IMR-90 (cell line): ENCODE measurements at regions not wholly inside any gene's neighbourhood (a gene's known extent, or its start where the extent isn't known, plus 50 kb on each side); places are given as distances from the start of the nearest gene placed in this dataset.

Experiments
- ATAC-seq: fragments of 200-7000 bp; cut with Tn5 transposase; 2 replicates; pipeline ENCODE4 v1.9.1; 2020; ENCODE audit warnings: low read depth, mild to moderate bottlenecking, moderate library complexity
- BruUV-seq: library from RNA; stranded (reverse); fragments of 400-500 nt; replicated peaks from 2 replicates; lab custom pipeline; 2021; lab: Mats Ljungman, UMichigan
- CTCF ChIA-PET: fragments of 300-600 bp; formaldehyde crosslinking; extraction: SDS; loops from one replicate; lab custom pipeline; 2021; ENCODE audit warnings: antibody characterized with exemption; lab: Yijun Ruan, JAX
- POLR2A ChIA-PET: fragments of 300-600 bp; sonication (Branson Sonifier 250); formaldehyde crosslinking; loops from one replicate; lab custom pipeline; 2022; ENCODE audit warnings: antibody characterized with exemption; ENCODE audit not compliant: unreplicated experiment; lab: Charles Lee
- DNase-seq: peaks from one replicate; pipeline ENCODE4 v3.0.0; 2013
- H2AFZ ChIP-seq: replicated peaks from 2 replicates; pipeline ENCODE3; 2013; ENCODE audit warnings: low read length, mild to moderate bottlenecking; ENCODE audit not compliant: poor library complexity
- H2AK5ac ChIP-seq: 2 replicates; pipeline ENCODE4 v1.6.1; 2013; ENCODE audit warnings: low read depth, low read length, inconsistent platforms
- H2AK9ac ChIP-seq: replicated peaks from 2 replicates; pipeline ENCODE3; 2013; ENCODE audit warnings: mild to moderate bottlenecking, low read depth, low read length, moderate library complexity; ENCODE audit not compliant: poor library complexity
- H2BK120ac ChIP-seq: 2 replicates; pipeline ENCODE4 v1.6.1; 2013; ENCODE audit warnings: low read depth, low read length, inconsistent platforms
- H2BK15ac ChIP-seq: 3 replicates; pipeline ENCODE4 v1.6.1; 2013; ENCODE audit warnings: low read depth, low read length, inconsistent platforms
- H2BK20ac ChIP-seq: 2 replicates; pipeline ENCODE4 v1.6.1; 2013; ENCODE audit warnings: low read depth, mild to moderate bottlenecking, inconsistent platforms, low read length, moderate library complexity
- H2BK5ac ChIP-seq: 2 replicates; pipeline ENCODE4 v1.6.1; 2013; ENCODE audit warnings: mild to moderate bottlenecking, low read depth, low read length, inconsistent platforms; ENCODE audit not compliant: poor library complexity, severe bottlenecking
- H3K14ac ChIP-seq: replicated peaks from 2 replicates; pipeline ENCODE4 v1.6.1; 2013; ENCODE audit warnings: low read depth, low read length, inconsistent platforms
- H3K18ac ChIP-seq: 2 replicates; pipeline ENCODE4 v1.6.1; 2013; ENCODE audit warnings: low read depth, low read length, control low read depth
- H3K23ac ChIP-seq: 2 replicates; pipeline ENCODE4 v1.6.1; 2013; ENCODE audit warnings: low read depth, low read length, inconsistent platforms
- H3K27ac ChIP-seq: 2 replicates; pipeline ENCODE4 v1.5.1; 2013; ENCODE audit warnings: mild to moderate bottlenecking, control low read depth, low read length; ENCODE audit not compliant: insufficient read depth
- H3K27me3 ChIP-seq: 2 replicates; pipeline ENCODE4 v1.6.1; 2013; ENCODE audit warnings: low read length; ENCODE audit not compliant: control insufficient read depth, insufficient read depth
- H3K36me3 ChIP-seq: 2 replicates; pipeline ENCODE4 v1.6.1; 2013; ENCODE audit warnings: low read length, mixed read lengths; ENCODE audit not compliant: control insufficient read depth, insufficient read depth
- H3K4ac ChIP-seq: 2 replicates; pipeline ENCODE4 v1.6.1; 2013; ENCODE audit warnings: low read depth, low read length, inconsistent platforms
- H3K4me1 ChIP-seq: 2 replicates; pipeline ENCODE4 v1.6.1; 2013; ENCODE audit warnings: low read length, mixed read lengths; ENCODE audit not compliant: control insufficient read depth, insufficient read depth
- H3K4me2 ChIP-seq: 2 replicates; pipeline ENCODE4 v1.6.1; 2013; ENCODE audit warnings: low read depth, mild to moderate bottlenecking, control low read depth, low read length, moderate library complexity
- H3K4me3 ChIP-seq: 2 replicates; pipeline ENCODE4 v1.5.1; 2013; ENCODE audit warnings: low read depth, mild to moderate bottlenecking, control low read depth, low read length, moderate library complexity; ENCODE audit not compliant: insufficient read depth
- H3K56ac ChIP-seq: 2 replicates; pipeline ENCODE4 v1.6.1; 2013; ENCODE audit warnings: low read length, inconsistent platforms; ENCODE audit not compliant: insufficient read depth; ENCODE audit errors: extremely low read depth
- H3K79me1 ChIP-seq, 2 experiments: 2 replicates each; pipeline ENCODE4 v1.6.1; 2013; ENCODE audit warnings: low read length in 2 of 2, inconsistent platforms in 1 of 2, low read depth in 1 of 2
- H3K9ac ChIP-seq: 2 replicates; pipeline ENCODE4 v1.6.1; 2013; ENCODE audit warnings: low read depth, low read length, control low read depth
- H3K9me1 ChIP-seq: 2 replicates; pipeline ENCODE4 v1.6.1; 2013; ENCODE audit warnings: low read length, inconsistent platforms; ENCODE audit not compliant: insufficient read depth
- H3K9me3 ChIP-seq: 2 replicates; pipeline ENCODE4 v1.6.1; 2013; ENCODE audit warnings: low read length; ENCODE audit not compliant: control insufficient read depth, insufficient read depth
- H4K20me1 ChIP-seq: 2 replicates; pipeline ENCODE4 v1.6.1; 2013; ENCODE audit warnings: low read length, inconsistent platforms; ENCODE audit not compliant: insufficient read depth
- H4K5ac ChIP-seq: 2 replicates; pipeline ENCODE4 v1.6.1; 2013; ENCODE audit warnings: mild to moderate bottlenecking, low read depth, low read length, control low read depth
- H4K8ac ChIP-seq, 2 experiments: 2 replicates each; pipeline ENCODE4 v1.6.1; 2013; ENCODE audit warnings: low read depth in 2 of 2, low read length in 2 of 2, control low read depth in 1 of 2, inconsistent platforms in 1 of 2
- H4K91ac ChIP-seq: 2 replicates; pipeline ENCODE4 v1.6.1; 2013; ENCODE audit warnings: low read depth, low read length, inconsistent platforms; ENCODE audit not compliant: insufficient read depth
- BHLHE40 ChIP-seq: fragments of 150-350 bp; IDR thresholded peaks from 2 replicates; pipeline ENCODE4 v1.6.1; 2016; ENCODE audit warnings: mild to moderate bottlenecking, low read depth, low read length
- CEBPB ChIP-seq: IDR thresholded peaks from 2 replicates; pipeline ENCODE4 v1.6.1; 2012; ENCODE audit warnings: low read depth, low read length, improper control_type of control experiment
- CHD1 ChIP-seq: IDR thresholded peaks from 2 replicates; pipeline ENCODE4 v1.6.1; 2012; ENCODE audit warnings: low read depth, low read length, improper control_type of control experiment
- CTCF ChIP-seq: conservative IDR thresholded peaks from 2 replicates; pipeline ENCODE4 v1.5.1; 2012; ENCODE audit warnings: mild to moderate bottlenecking, low read depth, low read length, improper control_type of control experiment
- ELK1 ChIP-seq: fragments of 150-350 bp; IDR thresholded peaks from 2 replicates; pipeline ENCODE4 v1.6.1; 2016; ENCODE audit warnings: low read depth, mild to moderate bottlenecking, low read length, moderate library complexity, borderline replicate concordance
- FOS ChIP-seq: fragments of 150-350 bp; IDR thresholded peaks from 2 replicates; pipeline ENCODE4 v1.6.1; 2016; ENCODE audit warnings: low read depth, low read length
- MAFK ChIP-seq: IDR thresholded peaks from 2 replicates; pipeline ENCODE4 v1.6.1; 2012; ENCODE audit warnings: low read depth, low read length, improper control_type of control experiment
- MAZ ChIP-seq: IDR thresholded peaks from 2 replicates; pipeline ENCODE4 v1.6.1; 2012; ENCODE audit warnings: low read depth, mild to moderate bottlenecking, low read length, improper control_type of control experiment, moderate library complexity, borderline replicate concordance
- MXI1 ChIP-seq: IDR thresholded peaks from 2 replicates; pipeline ENCODE4 v1.6.1; 2012; ENCODE audit warnings: low read depth, mild to moderate bottlenecking, low read length, moderate library complexity, borderline replicate concordance
- NFE2L2 ChIP-seq: fragments of 150-350 bp; IDR thresholded peaks from 2 replicates; pipeline ENCODE4 v1.6.1; 2016; ENCODE audit warnings: low read depth, mild to moderate bottlenecking, low read length
- POLR2A ChIP-seq: IDR thresholded peaks from 2 replicates; pipeline ENCODE4 v1.6.1; 2012; ENCODE audit warnings: mild to moderate bottlenecking, low read depth, low read length
- RAD21 ChIP-seq: IDR thresholded peaks from 2 replicates; pipeline ENCODE4 v1.6.1; 2012; ENCODE audit warnings: low read length, improper control_type of control experiment
- RCOR1 ChIP-seq: IDR thresholded peaks from 2 replicates; pipeline ENCODE4 v1.6.1; 2012; ENCODE audit warnings: mild to moderate bottlenecking, low read length, improper control_type of control experiment; ENCODE audit not compliant: insufficient replicate concordance
- RFX5 ChIP-seq: IDR thresholded peaks from 2 replicates; pipeline ENCODE4 v1.8.0; 2012; ENCODE audit warnings: low read depth, mild to moderate bottlenecking, low read length, moderate library complexity
- SMC3 ChIP-seq: fragments of 150-350 bp; IDR thresholded peaks from 2 replicates; pipeline ENCODE4 v1.6.1; 2016; ENCODE audit warnings: low read depth, mild to moderate bottlenecking, antibody characterized with exemption, low read length, moderate library complexity
- USF2 ChIP-seq: fragments of 150-350 bp; IDR thresholded peaks from 2 replicates; pipeline ENCODE4 v1.6.1; 2017; ENCODE audit warnings: mild to moderate bottlenecking, antibody characterized with exemption, low read length, low read depth
- WGBS, 2 experiments: methylation state at CpG; one replicate each; pipeline versions ENCODE4 v1.1.5 to v1.1.7; 2013; ENCODE audit warnings: missing lambda C conversion rate in 2 of 2; ENCODE audit not compliant: insufficient read length in 1 of 2; ENCODE audit errors: extremely low coverage in 2 of 2; 5-methylcytosine and 5-hydroxymethylcytosine counted together
- dilution Hi-C: fragments of 300-500 bp; cut with HindIII; formaldehyde crosslinking; loops from one replicate; pipeline ENCODE4 v1.14.3; 2018; ENCODE audit warnings: low sequenced_read_pairs; ENCODE audit not compliant: unreplicated experiment
- in situ Hi-C: fragments of 300-500 bp; cut with MboI; formaldehyde crosslinking; loops from 3 replicates; pipeline ENCODE4 v1.14.3; 2019; ENCODE audit warnings: low sequenced_read_pairs, inconsistent platforms, mixed read lengths
- intact Hi-C: fragments of 100-400 bp; cut with micrococcal nuclease; formaldehyde crosslinking; loops from 2 replicates; pipeline ENCODE4 v1.10.0; 2022

DNA sequence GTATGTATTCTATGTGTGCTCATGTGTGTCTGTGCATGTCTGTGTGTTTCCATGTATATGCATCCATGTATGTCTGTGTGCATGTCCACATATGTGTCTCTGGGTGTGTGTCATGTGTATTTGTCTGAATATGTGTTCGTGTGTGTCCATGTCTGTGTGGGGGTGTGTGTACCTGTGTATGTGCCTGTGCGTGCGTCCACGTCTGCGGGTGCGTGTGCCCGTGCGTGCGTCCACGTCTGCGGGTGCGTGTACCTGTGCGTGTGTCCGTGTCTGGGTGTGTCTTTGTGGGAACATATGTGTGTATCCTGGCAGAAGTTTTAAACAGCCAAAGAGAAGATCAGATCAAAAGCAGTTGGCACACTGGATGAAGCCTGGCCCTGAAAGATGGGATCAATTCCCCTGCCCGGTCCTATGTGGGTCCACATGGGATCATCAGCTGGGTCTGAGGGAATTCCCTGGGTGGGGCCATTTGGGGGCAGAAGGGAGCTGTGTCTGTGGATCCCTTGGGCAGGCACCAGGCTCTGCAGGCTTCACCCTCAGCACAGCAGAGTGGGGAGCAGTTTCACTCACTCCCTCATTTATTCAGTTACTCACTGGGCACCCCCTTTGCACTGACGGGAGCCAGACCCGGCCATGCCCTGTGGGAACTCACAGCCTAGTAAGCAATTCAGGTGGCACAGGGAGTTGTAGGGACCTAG is 167.4 kb downstream of the MN1 start:
- Histone ChIP-seq H2AK9ac (no peak overlapping the region), H4K20me1 (no peaks in the 10 kb centered on the region), H3K36me3 (no peaks in the 10 kb centered on the region), H3K23ac (no peak overlapping the region), H2AK5ac (no peak overlapping the region), H2BK5ac (no peak overlapping the region), H3K9ac (no peak overlapping the region), H3K4ac (no peak overlapping the region), H3K9me1 (no peaks in the 10 kb centered on the region), H2AFZ (no peak overlapping the region), H3K56ac (no peak overlapping the region), H2BK15ac (no peak overlapping the region), H3K4me3 (no peak overlapping the region), H4K91ac (no peak overlapping the region), H3K14ac (no peak overlapping the region), H3K18ac (no peak overlapping the region), H3K4me2 (no peak overlapping the region), H2BK20ac (no peak overlapping the region), H3K79me1 (no peaks in the 10 kb centered on the region), H3K27ac (no peak overlapping the region), H4K8ac (no peak overlapping the region), H2BK120ac (no peak overlapping the region), H4K5ac (no peak overlapping the region), H3K27me3 (peaks cover 47% of the 10 kb centered on the region), H3K4me1 (no peaks in the 10 kb centered on the region; the same call in 1 of the 2 replicates), H3K9me3 (no peaks in the 10 kb centered on the region)
- ChIA-PET CTCF (no interaction called here), POLR2A (no interaction called here)
- in situ Hi-C loops (no loop called here), intact Hi-C loops (no loop called here), dilution Hi-C loops (no loop called here)
- no TSS peak for BruUV-seq
- WGBS, 2 experiments: 82% methylated on average over 14 of the region's 17 CpGs; no CpG with 5 or more reads in 1 of the 2 experiments
- ATAC-seq (no peak), DNase-seq (no peak)
- no peak for TF ChIP-seq FOS
- TF ChIP-seq CTCF: no peak
- TF ChIP-seq RFX5: no peak
- no peak for TF ChIP-seq POLR2A
- no peak for TF ChIP-seq BHLHE40
- TF ChIP-seq MAFK: no peak
- no peak for TF ChIP-seq CHD1
- TF ChIP-seq USF2: no peak
- no peak for TF ChIP-seq NFE2L2
- no peak for TF ChIP-seq SMC3
- TF ChIP-seq RAD21: no peak
- TF ChIP-seq MAZ: no peak
- no peak for TF ChIP-seq RCOR1
- no peak for TF ChIP-seq MXI1
- no peak for TF ChIP-seq ELK1
- TF ChIP-seq CEBPB: no peak
